Gastrocnemius medialis (tissue), 4 donors: ENCODE measurements at regions not wholly inside any gene's neighbourhood (a gene's known extent, or its start where the extent isn't known, plus 50 kb on each side); places are given as distances from the start of the nearest gene placed in this dataset.

Experiments
- CTCF ChIP-seq, 5 experiments: fragments of 450-650 bp in 3 of 5; fragments of 200-600 bp in 2 of 5; sonication (generic) in 2 of 5; IDR thresholded peaks in 4 of 5; conservative IDR thresholded peaks in 1 of 5; 1 replicate in 4 of 5; 2 replicates in 1 of 5; pipeline ENCODE4 v1.5.1; 2016 to 2019; ENCODE audit warnings: antibody characterized with exemption in 5 of 5, mild to moderate bottlenecking in 3 of 5, moderate library complexity in 3 of 5
- POLR2A ChIP-seq, 2 donors: fragments of 450-650 bp; IDR thresholded peaks; one replicate each; pipeline ENCODE4 v1.6.1; 2017; ENCODE audit warnings: antibody characterized with exemption in 2 of 2, mild to moderate bottlenecking in 2 of 2, moderate library complexity in 2 of 2

- TF ChIP-seq CTCF (IDR thresholded peaks at IDR 0.05 in 4 of 5, conservative IDR thresholded peaks at IDR 0.05 in 1 of 5): no peak
- TF ChIP-seq POLR2A (IDR thresholded peaks at IDR 0.05): no peak
Measured at GRCh38 chr17:70377654-70378053, 208.3 kb downstream of the KCNJ2 start.
